ENCODE measurements at regions not wholly inside any gene's neighbourhood (a gene's known extent, or its start where the extent isn't known, plus 50 kb on each side); places are given as distances from the start of the nearest gene placed in this dataset.
"Not testable (repeated sequence)": the region's sequence is repeated elsewhere in the genome, so short reads cannot be mapped to it uniquely, and the experiment has no call there.

GRCh38 chr12:105864901-105865300, 273.9 kb downstream of the NUAK1 start:
- TF ChIP-seq Cebpa-rat (IDR thresholded peaks at IDR 0.05) = no peak
- peaks cover 16% of the 10 kb centered on the region for H3K9me3 ChIP-seq
- no peak overlapping the region for H3K4me3 ChIP-seq
- H4K20me1 ChIP-seq = no peaks in the 10 kb centered on the region
- no peak overlapping the region for H3K9ac ChIP-seq
- H3K4me1 ChIP-seq = peaks cover 7% of the 10 kb centered on the region
- no peaks in the 10 kb centered on the region for H3K36me3 ChIP-seq
- no peak overlapping the region for H3K27ac ChIP-seq
- no peaks in the 10 kb centered on the region for H3K27me3 ChIP-seq
- H3K4me2 ChIP-seq = no peak overlapping the region

GRCh38 chr12:105865886-105866285, 272.9 kb downstream of the NUAK1 start:
- no peaks in the 10 kb centered on the region for H3K36me3 ChIP-seq
- no peak for TF ChIP-seq Cebpa-rat (IDR thresholded peaks at IDR 0.05)
- no peak overlapping the region for H3K4me3 ChIP-seq

GRCh38 chr12:105874121-105874520, 264.6 kb downstream of the NUAK1 start:
- H3K36me3 ChIP-seq = no peaks in the 10 kb centered on the region
- no peak overlapping the region for H3K9ac ChIP-seq
- no peak for TF ChIP-seq Cebpa-rat (IDR thresholded peaks at IDR 0.05)
- no peaks in the 10 kb centered on the region for H4K20me1 ChIP-seq
- 0 out of 2 replicates have a peak, but pooled peaks cover 7% of the 10 kb centered on the region for H3K9me3 ChIP-seq
- H3K4me3 ChIP-seq = no peak overlapping the region
- no peak overlapping the region for H3K4me2 ChIP-seq
- H3K27ac ChIP-seq = no peak overlapping the region
- no peaks in the 10 kb centered on the region for H3K4me1 ChIP-seq
- H3K27me3 ChIP-seq = no peaks in the 10 kb centered on the region

More at GRCh38 chr12:105865886-105866285, 272.9 kb downstream of the NUAK1 start:
- Histone ChIP-seq H3K4me1 (peaks cover 7% of the 10 kb centered on the region), H3K9me3 (peaks cover 20% of the 10 kb centered on the region), H3K4me2 (no peak overlapping the region), H4K20me1 (no peaks in the 10 kb centered on the region), H3K27me3 (no peaks in the 10 kb centered on the region), H3K27ac (no peak overlapping the region), H3K9ac (no peak overlapping the region)

- Histone ChIP-seq H3K9ac (no peak overlapping the region), H3K36me3 (no peaks in the 10 kb centered on the region), H3K27me3 (no peaks in the 10 kb centered on the region), H3K4me3 (no peak overlapping the region), H3K4me1 (no peaks in the 10 kb centered on the region), H3K27ac (no peak overlapping the region), H3K4me2 (no peak overlapping the region), H4K20me1 (no peaks in the 10 kb centered on the region), H3K9me3 (0 out of 2 replicates have a peak, but pooled peaks cover 1% of the 10 kb centered on the region)
- no peak for TF ChIP-seq Cebpa-rat (IDR thresholded peaks at IDR 0.05)
These were observed 262.3 kb downstream of the NUAK1 start for GRCh38 chr12:105876396-105876927.

DNA sequence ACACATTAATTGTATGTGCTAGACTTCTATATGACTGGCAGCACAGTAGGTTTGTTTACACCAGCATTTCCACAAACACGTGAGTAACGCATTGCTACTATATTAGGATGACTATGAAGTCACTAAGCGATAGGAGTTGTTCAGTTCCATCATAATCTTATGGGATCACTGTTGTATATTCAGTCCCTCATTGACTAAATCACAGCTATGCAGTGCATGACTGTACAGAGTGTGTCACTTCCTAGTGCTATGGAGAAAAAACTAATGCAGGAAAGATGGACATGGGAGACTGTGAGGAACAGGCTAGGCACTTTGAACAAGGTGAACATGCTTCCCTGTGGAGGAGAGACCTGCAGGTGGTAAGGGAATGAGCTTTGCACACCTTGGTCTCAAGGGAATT, 259.8 kb downstream of the NUAK1 start:
- Histone ChIP-seq H3K4me2 (no peak overlapping the region), H3K4me1 (no peaks in the 10 kb centered on the region), H3K4me3 (no peak overlapping the region), H3K9me3 (no peaks in the 10 kb centered on the region), H3K27ac (no peak overlapping the region), H3K36me3 (no peaks in the 10 kb centered on the region), H4K20me1 (no peaks in the 10 kb centered on the region), H3K9ac (no peak overlapping the region), H3K27me3 (no peaks in the 10 kb centered on the region)
- TF ChIP-seq Cebpa-rat (IDR thresholded peaks at IDR 0.05) = no peak

DNA sequence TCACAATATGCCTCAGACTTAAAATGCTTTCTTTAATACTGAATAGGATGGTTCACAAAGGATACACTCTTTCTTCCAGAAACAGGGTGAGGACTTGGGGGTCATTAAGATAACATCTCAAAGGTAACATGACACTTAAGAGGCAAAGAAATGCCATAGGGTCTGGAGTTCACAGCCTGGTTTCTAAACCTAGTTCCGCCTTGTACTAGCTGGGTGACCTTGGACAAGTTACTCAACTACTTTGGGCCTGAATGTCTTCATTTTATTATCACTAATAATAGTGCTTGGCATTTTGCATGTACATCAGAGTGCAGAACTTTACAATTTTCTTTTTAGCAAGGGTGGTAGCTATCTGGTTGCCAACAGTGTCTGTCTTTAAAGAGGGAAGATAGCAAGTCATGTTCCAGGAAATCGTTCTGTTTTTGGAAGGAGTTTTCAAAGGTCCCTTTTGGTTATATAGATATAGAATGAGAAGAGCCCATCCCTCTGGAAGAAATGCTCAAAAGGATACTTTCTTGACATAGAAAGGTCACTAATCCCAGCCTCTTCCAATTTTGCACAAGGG, 257.8 kb downstream of the NUAK1 start:
- no peaks in the 10 kb centered on the region for H3K9me3 ChIP-seq
- no peak overlapping the region for H3K4me2 ChIP-seq
- H3K9ac ChIP-seq = no peak overlapping the region
- no peaks in the 10 kb centered on the region for H3K4me1 ChIP-seq
- H3K4me3 ChIP-seq = no peak overlapping the region
- H3K36me3 ChIP-seq = no peaks in the 10 kb centered on the region
- no peaks in the 10 kb centered on the region for H4K20me1 ChIP-seq
- no peaks in the 10 kb centered on the region for H3K27me3 ChIP-seq
- TF ChIP-seq Cebpa-rat (IDR thresholded peaks at IDR 0.05) = no peak
- no peak overlapping the region for H3K27ac ChIP-seq

DNA sequence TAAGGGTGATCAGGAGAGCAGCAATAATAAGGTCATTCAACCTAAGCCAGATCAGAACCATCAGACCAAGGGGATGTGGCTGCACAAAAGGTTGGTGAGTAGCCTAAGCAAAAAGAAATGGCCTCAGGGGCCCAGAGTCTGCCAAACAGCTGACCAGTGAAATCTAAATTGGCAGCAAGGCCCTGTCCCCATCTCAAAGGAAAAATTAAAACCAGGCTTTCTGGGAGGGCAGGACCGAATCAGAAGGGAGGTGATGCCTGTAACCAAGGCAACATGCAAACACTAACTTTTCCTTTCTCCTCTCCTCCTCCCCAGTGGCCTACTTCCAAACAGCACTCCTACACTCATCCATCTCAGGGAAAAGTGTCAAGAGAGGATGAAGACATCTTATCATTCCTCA, 256.4 kb downstream of the NUAK1 start:
- no peak overlapping the region for H3K4me2 ChIP-seq
- H3K4me1 ChIP-seq = no peaks in the 10 kb centered on the region
- H3K9me3 ChIP-seq = no peaks in the 10 kb centered on the region
- no peak overlapping the region for H3K4me3 ChIP-seq
- no peaks in the 10 kb centered on the region for H4K20me1 ChIP-seq
- no peak overlapping the region for H3K27ac ChIP-seq
- H3K27me3 ChIP-seq = no peaks in the 10 kb centered on the region
- TF ChIP-seq Cebpa-rat (IDR thresholded peaks at IDR 0.05) = no peak
- H3K36me3 ChIP-seq = no peaks in the 10 kb centered on the region
- no peak overlapping the region for H3K9ac ChIP-seq

DNA sequence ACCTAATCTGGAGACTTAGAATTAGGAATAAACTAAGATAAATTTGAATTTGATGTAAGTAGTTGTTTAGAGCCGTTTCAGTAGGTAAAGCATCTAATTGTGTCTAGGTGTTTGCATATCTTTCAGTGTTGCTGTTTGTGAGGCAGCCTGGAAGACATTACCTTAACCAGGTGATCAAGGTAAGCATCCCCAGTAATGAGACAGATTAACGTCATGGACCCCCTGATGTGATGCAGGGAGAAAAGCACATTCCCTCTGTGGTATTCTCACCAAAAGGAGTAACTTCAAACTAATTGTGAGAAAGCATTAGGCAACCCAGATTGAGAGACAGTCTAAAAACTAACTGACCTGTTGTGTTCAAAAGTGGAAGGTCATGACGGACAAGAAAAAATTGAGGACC, 251.6 kb downstream of the NUAK1 start:
- H3K27ac ChIP-seq = no peak overlapping the region
- H3K36me3 ChIP-seq = no peaks in the 10 kb centered on the region
- no peaks in the 10 kb centered on the region for H4K20me1 ChIP-seq
- H3K27me3 ChIP-seq = no peaks in the 10 kb centered on the region
- H3K9ac ChIP-seq = no peak overlapping the region
- H3K4me1 ChIP-seq = no peaks in the 10 kb centered on the region
- H3K4me2 ChIP-seq = no peak overlapping the region
- no peak overlapping the region for H3K4me3 ChIP-seq
- 0 out of 2 replicates have a peak, but pooled peaks cover 3% of the 10 kb centered on the region for H3K9me3 ChIP-seq
- no peak for TF ChIP-seq Cebpa-rat (IDR thresholded peaks at IDR 0.05)

GRCh38 chr12:105888696-105889095, 250.1 kb downstream of the NUAK1 start:
- 0 out of 2 replicates have a peak, but pooled peaks cover 3% of the 10 kb centered on the region for H3K9me3 ChIP-seq
- no peak overlapping the region for H3K4me3 ChIP-seq
- no peak overlapping the region for H3K9ac ChIP-seq
- H3K4me2 ChIP-seq = no peak overlapping the region
- TF ChIP-seq Cebpa-rat (IDR thresholded peaks at IDR 0.05) = no peak
- H4K20me1 ChIP-seq = no peaks in the 10 kb centered on the region
- no peaks in the 10 kb centered on the region for H3K36me3 ChIP-seq
- no peak overlapping the region for H3K27ac ChIP-seq
- H3K4me1 ChIP-seq = no peaks in the 10 kb centered on the region
- no peaks in the 10 kb centered on the region for H3K27me3 ChIP-seq

DNA sequence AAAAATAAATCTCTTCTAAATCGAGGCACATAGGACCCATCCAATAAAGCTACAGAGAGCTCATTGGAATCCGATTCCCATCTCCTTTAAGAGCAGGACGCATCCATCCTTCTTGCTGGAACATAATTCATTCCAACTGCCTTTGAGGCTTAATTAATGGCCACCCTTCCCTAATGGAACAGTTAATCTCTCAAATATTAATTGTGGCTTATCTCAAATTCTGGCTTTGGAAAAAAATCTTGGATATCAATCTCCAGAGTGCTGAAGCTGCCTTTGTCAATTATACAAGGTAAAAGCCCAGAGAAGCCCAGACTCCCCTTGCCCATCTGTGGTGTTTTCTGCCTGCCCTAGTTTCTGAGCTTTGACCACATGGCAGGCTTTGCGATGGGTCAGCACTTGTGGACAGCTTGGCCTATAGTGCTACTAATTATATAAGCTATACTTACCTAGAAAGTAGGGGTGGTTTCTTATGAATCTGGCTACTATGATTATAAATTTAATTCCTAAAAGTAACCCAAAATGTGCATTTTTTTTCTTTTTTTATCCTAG, 246.3 kb downstream of the NUAK1 start:
- Histone ChIP-seq H3K4me3 (no peak overlapping the region), H3K27me3 (no peaks in the 10 kb centered on the region), H3K9me3 (0 out of 2 replicates have a peak, but pooled peaks cover 3% of the 10 kb centered on the region), H3K36me3 (no peaks in the 10 kb centered on the region), H4K20me1 (no peaks in the 10 kb centered on the region), H3K27ac (no peak overlapping the region), H3K4me1 (no peaks in the 10 kb centered on the region), H3K4me2 (no peak overlapping the region), H3K9ac (no peak overlapping the region)
- TF ChIP-seq Cebpa-rat (IDR thresholded peaks at IDR 0.05) = no peak

DNA sequence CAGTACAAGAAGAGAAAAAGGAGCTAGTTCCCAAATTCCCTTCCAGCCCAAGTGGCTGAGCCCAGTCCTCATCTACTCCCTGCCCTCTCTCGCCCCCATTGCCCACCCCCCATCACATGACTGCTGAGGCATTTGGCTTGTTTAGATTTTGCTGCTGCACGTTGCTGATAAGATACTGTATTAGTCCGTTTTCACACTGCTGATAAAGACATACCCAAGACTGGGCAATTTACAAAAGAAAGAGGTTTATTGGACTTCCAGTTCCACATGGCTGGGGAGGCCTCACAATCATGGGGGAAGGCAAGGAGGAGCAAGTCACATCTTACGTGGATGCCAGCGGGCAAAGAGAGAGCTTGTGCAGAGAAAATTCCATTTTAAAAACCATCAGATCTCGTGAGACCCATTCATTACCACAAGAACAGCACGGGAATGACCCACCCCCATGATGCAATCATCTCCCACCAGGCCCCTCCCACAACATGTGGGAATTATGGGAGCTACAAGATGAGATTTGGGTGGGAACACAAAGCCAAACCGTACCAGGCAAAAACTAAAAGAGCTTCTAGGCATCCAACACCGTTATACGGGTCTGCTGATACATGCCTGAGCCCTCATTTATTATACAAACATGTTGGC, 243.4 kb downstream of the NUAK1 start:
- not testable (repeated sequence) for H4K20me1 ChIP-seq, H3K27ac ChIP-seq, H3K4me2 ChIP-seq, H3K4me1 ChIP-seq, H3K4me3 ChIP-seq, H3K9ac ChIP-seq, H3K27me3 ChIP-seq, H3K36me3 ChIP-seq, H3K9me3 ChIP-seq
